T-cell (primary cell): ENCODE measurements at regions not wholly inside any gene's neighbourhood (a gene's known extent, or its start where the extent isn't known, plus 50 kb on each side); places are given as distances from the start of the nearest gene placed in this dataset.

Experiments
- ATAC-seq, 4 experiments: fragments of 200-7000 bp in 3 of 4; fragments of 150-1000 bp in 1 of 4; cut with Tn5 transposase; replicated peaks in 1 of 4; 1 replicate in 3 of 4; 2 replicates in 1 of 4; pipeline ENCODE4 v1.10.0; 2021; ENCODE audit warnings: moderate library complexity in 3 of 4, mild to moderate bottlenecking in 2 of 4, moderate number of reproducible peaks in 1 of 4
- CTCF ChIA-PET, 2 donors: fragments of 300-600 bp; sonication (Branson Sonifier 250); formaldehyde crosslinking; loops; one replicate each; lab custom pipeline; 2022; ENCODE audit warnings: antibody characterized with exemption in 2 of 2; lab: Charles Lee
- POLR2A ChIA-PET, 2 donors: fragments of 300-600 bp; sonication (Branson Sonifier 250); formaldehyde crosslinking; loops; one replicate each; lab custom pipeline; 2022; ENCODE audit warnings: antibody characterized with exemption in 2 of 2; lab: Charles Lee
- DNase-seq, 35 experiments: peaks; one replicate each; pipeline versions ENCODE4 v3.0.0 to v3.0.0-alpha.2; 2013 to 2023
- H3K27ac ChIP-seq: one replicate; pipeline ENCODE4 v1.5.1; 2013; ENCODE audit warnings: low read length
- H3K27me3 ChIP-seq, 2 experiments: replicated peaks in 1 of 2; 1 replicate in 1 of 2; 2 replicates in 1 of 2; pipeline versions ENCODE4 v1.6.1 to v1.7.0; 2013; ENCODE audit warnings: low read length in 1 of 2, mixed read lengths in 1 of 2; ENCODE audit not compliant: control insufficient read depth in 2 of 2, insufficient read depth in 2 of 2; ENCODE audit errors: extremely low read depth in 1 of 2
- H3K36me3 ChIP-seq, 2 donors: 1 replicate in 1 of 2; 2 replicates in 1 of 2; pipeline versions ENCODE4 v1.6.1 to v1.7.0; 2013; ENCODE audit warnings: low read length in 1 of 2; ENCODE audit not compliant: control insufficient read depth in 2 of 2, insufficient read depth in 1 of 2; ENCODE audit errors: extremely low read depth in 1 of 2
- H3K4me1 ChIP-seq, 2 experiments: 1 replicate in 1 of 2; 2 replicates in 1 of 2; pipeline versions ENCODE4 v1.6.1 to v1.7.0; 2013; ENCODE audit warnings: low read length in 2 of 2, mixed read lengths in 1 of 2; ENCODE audit not compliant: insufficient read depth in 2 of 2, control insufficient read depth in 1 of 2; ENCODE audit errors: extremely low read depth in 1 of 2
- H3K4me3 ChIP-seq, 2 donors: 1 replicate in 1 of 2; 2 replicates in 1 of 2; pipeline versions ENCODE4 v1.5.1 to v1.7.0; 2013; ENCODE audit warnings: mild to moderate bottlenecking in 2 of 2, low read length in 1 of 2, moderate library complexity in 1 of 2; ENCODE audit not compliant: control insufficient read depth in 1 of 2; ENCODE audit errors: extremely low read depth in 1 of 2
- H3K9me3 ChIP-seq: 2 replicates; pipeline ENCODE4 v1.7.0; 2013
- H3K27ac Mint-ChIP-seq, 2 donors: one replicate each; pipeline ENCODE4 v1.8.0; 2020 to 2021; ENCODE audit warnings: mild to moderate bottlenecking in 2 of 2, mixed read lengths in 2 of 2
- H3K27me3 Mint-ChIP-seq, 2 donors: one replicate each; pipeline ENCODE4 v1.8.0; 2021 to 2022; ENCODE audit warnings: mixed read lengths in 2 of 2
- H3K36me3 Mint-ChIP-seq: one replicate; pipeline ENCODE4 v1.8.0; 2021; ENCODE audit warnings: mixed read lengths
- H3K4me1 Mint-ChIP-seq, 3 donors: one replicate each; pipeline ENCODE4 v1.8.0; 2020 to 2022; ENCODE audit warnings: mixed read lengths in 3 of 3, mild to moderate bottlenecking in 1 of 3
- H3K4me3 Mint-ChIP-seq, 3 donors: one replicate each; pipeline ENCODE4 v1.8.0; 2020 to 2022; ENCODE audit warnings: mild to moderate bottlenecking in 3 of 3, mixed read lengths in 3 of 3, moderate library complexity in 3 of 3
- H3K9me3 Mint-ChIP-seq, 3 donors: one replicate each; pipeline ENCODE4 v1.8.0; 2020 to 2022; ENCODE audit warnings: mixed read lengths in 3 of 3
- WGBS: methylation state at CpG from one replicate; pipeline ENCODE4 v1.1.5; 2013; ENCODE audit warnings: missing lambda C conversion rate; ENCODE audit not compliant: insufficient coverage; 5-methylcytosine and 5-hydroxymethylcytosine counted together

GRCh38 chr6:93894521-93894920, 475.2 kb upstream of the EPHA7 start:
- WGBS, result no CpG with 5 or more reads among the region's 1 CpG
- Mint-ChIP-seq H3K36me3 (no peaks in the 10 kb centered on the region), H3K27me3 (no peaks in the 10 kb centered on the region), H3K9me3 (peaks cover 7 to 11% (median 10%) of the 10 kb centered on the region in 3 donors), H3K4me3 (no peak overlapping the region), H3K4me1 (no peaks in the 10 kb centered on the region), H3K27ac (no peak overlapping the region)
- ChIA-PET CTCF (no interaction called here), POLR2A (no interaction called here)
- ATAC-seq (no peak), DNase-seq (no peak)
- Histone ChIP-seq H3K36me3 (no peaks in the 10 kb centered on the region), H3K9me3 (no peaks in the 10 kb centered on the region), H3K4me1 (no peaks in the 10 kb centered on the region), H3K27me3 (no peaks in the 10 kb centered on the region), H3K27ac (no peak overlapping the region), H3K4me3 (no peak overlapping the region)

- ChIA-PET POLR2A (no interaction called here), CTCF (no interaction called here)
- DNase-seq (no peak), ATAC-seq (no peak)
- no peak overlapping the region for H3K27ac Mint-ChIP-seq
- Histone ChIP-seq H3K4me1 (no peaks in the 10 kb centered on the region), H3K27ac (no peak overlapping the region), H3K36me3 (no peaks in the 10 kb centered on the region), H3K4me3 (no peak overlapping the region), H3K9me3 (no peaks in the 10 kb centered on the region), H3K27me3 (no peaks in the 10 kb centered on the region)
- peaks cover 0 to 9% (median 7%) of the 10 kb centered on the region in 3 donors for H3K9me3 Mint-ChIP-seq
- H3K4me3 Mint-ChIP-seq, result no peak overlapping the region
- no peaks in the 10 kb centered on the region for H3K4me1 Mint-ChIP-seq
- no CpG with 5 or more reads among the region's 2 CpGs for WGBS
- H3K36me3 Mint-ChIP-seq, result no peaks in the 10 kb centered on the region
- H3K27me3 Mint-ChIP-seq, result no peaks in the 10 kb centered on the region
Observed at GRCh38 chr6:93889713-93890112, 470.4 kb upstream of the EPHA7 start.

- Mint-ChIP-seq H3K9me3 (peaks cover 0 to 7% (median 2%) of the 10 kb centered on the region in 3 donors), H3K27ac (no peak overlapping the region), H3K36me3 (no peaks in the 10 kb centered on the region), H3K4me1 (no peaks in the 10 kb centered on the region), H3K27me3 (no peaks in the 10 kb centered on the region), H3K4me3 (no peak overlapping the region)
- H3K27ac ChIP-seq, result no peak overlapping the region
- no peaks in the 10 kb centered on the region for H3K4me1 ChIP-seq
- no peak overlapping the region for H3K4me3 ChIP-seq
- no peak for DNase-seq
- WGBS, result 89% methylated on average over 1 of the region's 4 CpGs
- no peaks in the 10 kb centered on the region for H3K27me3 ChIP-seq
- no peak for ATAC-seq
- POLR2A ChIA-PET, result no interaction called here
- no peaks in the 10 kb centered on the region for H3K36me3 ChIP-seq
- CTCF ChIA-PET, result no interaction called here
- peaks cover 2% of the 10 kb centered on the region for H3K9me3 ChIP-seq
Observed at GRCh38 chr6:93886416-93886815, 467.1 kb upstream of the EPHA7 start.

GRCh38 chr6:93859971-93860370, 440.6 kb upstream of the EPHA7 start:
- ATAC-seq (no peak), DNase-seq (no peak)
- H3K4me3 Mint-ChIP-seq, result no peak overlapping the region
- ChIA-PET POLR2A (no interaction called here), CTCF (no interaction called here)
- Histone ChIP-seq H3K4me1 (no peaks in the 10 kb centered on the region), H3K36me3 (no peaks in the 10 kb centered on the region), H3K27me3 (no peaks in the 10 kb centered on the region), H3K9me3 (no peaks in the 10 kb centered on the region), H3K4me3 (no peak overlapping the region), H3K27ac (no peak overlapping the region)
- H3K27me3 Mint-ChIP-seq, result no peaks in the 10 kb centered on the region
- H3K27ac Mint-ChIP-seq, result no peak overlapping the region
- H3K9me3 Mint-ChIP-seq, result peaks cover 0 to 25% (median 6%) of the 10 kb centered on the region in 3 donors
- H3K4me1 Mint-ChIP-seq, result no peaks in the 10 kb centered on the region
- 50% methylated on average over 1 of the region's 3 CpGs for WGBS
- no peaks in the 10 kb centered on the region for H3K36me3 Mint-ChIP-seq

- H3K27me3 ChIP-seq, result no peaks in the 10 kb centered on the region
- Mint-ChIP-seq H3K4me1 (no peaks in the 10 kb centered on the region), H3K4me3 (no peak overlapping the region), H3K9me3 (peaks cover 1 to 40% (median 6%) of the 10 kb centered on the region in 3 donors), H3K27me3 (no peaks in the 10 kb centered on the region), H3K36me3 (no peaks in the 10 kb centered on the region), H3K27ac (no peak overlapping the region)
- H3K4me3 ChIP-seq, result no peak overlapping the region
- DNase-seq, result no peak
- no peak for ATAC-seq
- POLR2A ChIA-PET, result no interaction called here
- no CpG with 5 or more reads among the region's 2 CpGs for WGBS
- no peak overlapping the region for H3K27ac ChIP-seq
- no peaks in the 10 kb centered on the region for H3K4me1 ChIP-seq
- CTCF ChIA-PET, result interaction anchor here in 1 of 2 donors (1.2 kb wide), 1 partner anchor 41 kb away, joined by 3 read pairs; no protein-coding TSS in a partner anchor
- no peaks in the 10 kb centered on the region for H3K9me3 ChIP-seq
- no peaks in the 10 kb centered on the region for H3K36me3 ChIP-seq
Observed at GRCh38 chr6:93858213-93858612, 438.9 kb upstream of the EPHA7 start.

- no CpG with 5 or more reads among the region's 4 CpGs for WGBS
- Histone ChIP-seq H3K4me3 (no peak overlapping the region), H3K36me3 (no peaks in the 10 kb centered on the region), H3K4me1 (no peaks in the 10 kb centered on the region), H3K27me3 (no peaks in the 10 kb centered on the region), H3K9me3 (no peaks in the 10 kb centered on the region), H3K27ac (no peak overlapping the region)
- DNase-seq (no peak), ATAC-seq (no peak)
- H3K4me3 Mint-ChIP-seq, result no peak overlapping the region
- H3K27me3 Mint-ChIP-seq, result no peaks in the 10 kb centered on the region
- POLR2A ChIA-PET, result interaction anchor here in 1 of 2 donors (0.7 kb wide), 1 partner anchor 83 kb away, joined by 6 read pairs; no protein-coding TSS in a partner anchor
- peaks cover 3 to 29% (median 11%) of the 10 kb centered on the region in 3 donors for H3K9me3 Mint-ChIP-seq
- no peaks in the 10 kb centered on the region for H3K4me1 Mint-ChIP-seq
- H3K36me3 Mint-ChIP-seq, result no peaks in the 10 kb centered on the region
- no peak overlapping the region for H3K27ac Mint-ChIP-seq
- CTCF ChIA-PET, result no interaction called here
Observed at GRCh38 chr6:93849857-93850256, 430.5 kb upstream of the EPHA7 start.
